Fibroblast of pulmonary artery (primary cell): ENCODE measurements at regions not wholly inside any gene's neighbourhood (a gene's known extent, or its start where the extent isn't known, plus 50 kb on each side); places are given as distances from the start of the nearest gene placed in this dataset.

Experiments used
- DNase-seq: peaks from one replicate; pipeline ENCODE4 v3.0.0-alpha.2; 2010; ENCODE audit warnings: low read depth
- H3K4me3 ChIP-seq: replicated peaks from 2 replicates; pipeline ENCODE4 v1.5.1; 2011; ENCODE audit warnings: low read depth, mild to moderate bottlenecking, control low read depth, low read length, moderate library complexity
- CTCF ChIP-seq: IDR thresholded peaks from 2 replicates; pipeline ENCODE4 v1.5.1; 2011; ENCODE audit warnings: mild to moderate bottlenecking, control low read depth, low read length, inconsistent platforms; ENCODE audit errors: missing control alignments

- no peak overlapping the region for H3K4me3 ChIP-seq
- no peak for TF ChIP-seq CTCF
- no peak for DNase-seq
These were observed 611.1 kb upstream of the FANCL start for GRCh38 chr2:58852243-58852642.

- no peak for DNase-seq
- no peak overlapping the region for H3K4me3 ChIP-seq
- no peak for TF ChIP-seq CTCF
These were observed 610.5 kb upstream of the FANCL start for GRCh38 chr2:58851598-58851997.

- H3K4me3 ChIP-seq: no peak overlapping the region
These were observed 603.9 kb upstream of the FANCL start for GRCh38 chr2:58845011-58845410.

GRCh38 chr2:58842501-58843155, 601.5 kb upstream of the FANCL start:
- TF ChIP-seq CTCF: no peak
- DNase-seq: no peak

More at GRCh38 chr2:58845011-58845410, 603.9 kb upstream of the FANCL start:
- TF ChIP-seq CTCF: no peak
- DNase-seq: no peak

GRCh38 chr2:58834404-58834803, 593.3 kb upstream of the FANCL start:
- TF ChIP-seq CTCF: no peak
- no peak overlapping the region for H3K4me3 ChIP-seq
- peak; percentile 39 for DNase-seq

More at GRCh38 chr2:58842501-58843155, 601.5 kb upstream of the FANCL start:
- H3K4me3 ChIP-seq: no peak overlapping the region

- DNase-seq: no peak
- TF ChIP-seq CTCF: no peak
These were observed 585.7 kb upstream of the FANCL start for GRCh38 chr2:58826795-58827194.

GRCh38 chr2:58812771-58813344, 571.7 kb upstream of the FANCL start:
- TF ChIP-seq CTCF: no peak
- H3K4me3 ChIP-seq: no peak overlapping the region
- no peak for DNase-seq

More at GRCh38 chr2:58826795-58827194, 585.7 kb upstream of the FANCL start:
- H3K4me3 ChIP-seq: no peak overlapping the region
